GM23338 (cell line): ENCODE measurements at regions not wholly inside any gene's neighbourhood (a gene's known extent, or its start where the extent isn't known, plus 50 kb on each side); places are given as distances from the start of the nearest gene placed in this dataset.

Experiments used
- CTCF ChIP-seq, 2 experiments: fragments of 200-600 bp in 1 of 2; sonication (generic) in 1 of 2; conservative IDR thresholded peaks; 2 replicates each; pipeline versions ENCODE4 v1.5.1 to v1.6.1; 2016 to 2017; ENCODE audit warnings: antibody characterized with exemption in 2 of 2, low read depth in 2 of 2, mild to moderate bottlenecking in 2 of 2, moderate library complexity in 1 of 2
- EZH2phosphoT487 ChIP-seq: fragments of 200-600 bp; sonication (generic); IDR thresholded peaks from one replicate; pipeline ENCODE4 v1.8.1; 2018; ENCODE audit warnings: antibody characterized with exemption; ENCODE audit not compliant: unreplicated experiment
- POLR2AphosphoS5 ChIP-seq: IDR thresholded peaks from 2 replicates; pipeline ENCODE4 v1.6.1; 2016; ENCODE audit warnings: antibody characterized with exemption, low read depth
- REST ChIP-seq: IDR thresholded peaks from one replicate; pipeline ENCODE4 v1.6.1; 2018; ENCODE audit warnings: antibody characterized with exemption; ENCODE audit not compliant: unreplicated experiment
- ZNF114 ChIP-seq: fragments of 250-450 bp; sonication (Bioruptor Pico); IDR thresholded peaks from 2 replicates; pipeline ENCODE4 v1.5.0; 2020; ENCODE audit warnings: mild to moderate bottlenecking, moderate library complexity

GRCh38 chr5:9781275-9781674, 151.1 kb upstream of the TAS2R1 start:
- no peak for TF ChIP-seq POLR2AphosphoS5
- TF ChIP-seq ZNF114 (CRISPR knock-in tag), result no peak
- no peak for TF ChIP-seq CTCF (conservative IDR thresholded peaks at IDR 0.05; ENCODE audit: low read depth in 2 of 2)
- no peak for TF ChIP-seq REST
- no peak for TF ChIP-seq EZH2phosphoT487
